ENCODE measurements at regions not wholly inside any gene's neighbourhood (a gene's known extent, or its start where the extent isn't known, plus 50 kb on each side); places are given as distances from the start of the nearest gene placed in this dataset.

DNA sequence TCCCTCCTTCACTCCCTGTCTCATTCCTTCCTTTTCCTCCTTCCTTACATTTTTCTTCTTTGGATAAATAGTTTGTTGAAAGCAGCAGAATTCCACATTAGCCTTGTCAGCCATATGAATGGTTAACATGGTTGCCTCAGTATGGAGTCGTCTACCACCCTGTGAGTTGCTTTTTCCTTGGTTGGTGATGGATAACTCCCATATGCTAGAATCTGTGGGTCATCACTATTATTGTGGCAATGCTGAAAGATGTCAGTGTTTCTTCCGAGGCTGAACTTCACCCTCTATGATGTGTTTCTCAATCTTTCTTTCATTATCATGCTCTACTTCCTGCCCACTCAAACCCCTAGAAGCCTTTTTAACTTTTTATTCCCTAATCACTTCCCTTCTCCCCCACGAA, 481.8 kb upstream of the KCNMB2 start (continued):
- TF ChIP-seq, protein P1, sequence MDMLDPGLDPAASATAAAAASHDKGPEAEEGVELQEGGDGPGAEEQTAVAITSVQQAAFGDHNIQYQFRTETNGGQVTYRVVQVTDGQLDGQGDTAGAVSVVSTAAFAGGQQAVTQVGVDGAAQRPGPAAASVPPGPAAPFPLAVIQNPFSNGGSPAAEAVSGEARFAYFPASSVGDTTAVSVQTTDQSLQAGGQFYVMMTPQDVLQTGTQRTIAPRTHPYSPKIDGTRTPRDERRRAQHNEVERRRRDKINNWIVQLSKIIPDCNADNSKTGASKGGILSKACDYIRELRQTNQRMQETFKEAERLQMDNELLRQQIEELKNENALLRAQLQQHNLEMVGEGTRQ (CRISPR knock-in tag; IDR thresholded peaks at IDR 0.05), result no peak
- TF ChIP-seq HMGA2 (CRISPR knock-in tag; IDR thresholded peaks at IDR 0.05) (no peak), ATF6 (CRISPR knock-in tag; IDR thresholded peaks at IDR 0.05) (no peak)
- TF ChIP-seq, protein P2, sequence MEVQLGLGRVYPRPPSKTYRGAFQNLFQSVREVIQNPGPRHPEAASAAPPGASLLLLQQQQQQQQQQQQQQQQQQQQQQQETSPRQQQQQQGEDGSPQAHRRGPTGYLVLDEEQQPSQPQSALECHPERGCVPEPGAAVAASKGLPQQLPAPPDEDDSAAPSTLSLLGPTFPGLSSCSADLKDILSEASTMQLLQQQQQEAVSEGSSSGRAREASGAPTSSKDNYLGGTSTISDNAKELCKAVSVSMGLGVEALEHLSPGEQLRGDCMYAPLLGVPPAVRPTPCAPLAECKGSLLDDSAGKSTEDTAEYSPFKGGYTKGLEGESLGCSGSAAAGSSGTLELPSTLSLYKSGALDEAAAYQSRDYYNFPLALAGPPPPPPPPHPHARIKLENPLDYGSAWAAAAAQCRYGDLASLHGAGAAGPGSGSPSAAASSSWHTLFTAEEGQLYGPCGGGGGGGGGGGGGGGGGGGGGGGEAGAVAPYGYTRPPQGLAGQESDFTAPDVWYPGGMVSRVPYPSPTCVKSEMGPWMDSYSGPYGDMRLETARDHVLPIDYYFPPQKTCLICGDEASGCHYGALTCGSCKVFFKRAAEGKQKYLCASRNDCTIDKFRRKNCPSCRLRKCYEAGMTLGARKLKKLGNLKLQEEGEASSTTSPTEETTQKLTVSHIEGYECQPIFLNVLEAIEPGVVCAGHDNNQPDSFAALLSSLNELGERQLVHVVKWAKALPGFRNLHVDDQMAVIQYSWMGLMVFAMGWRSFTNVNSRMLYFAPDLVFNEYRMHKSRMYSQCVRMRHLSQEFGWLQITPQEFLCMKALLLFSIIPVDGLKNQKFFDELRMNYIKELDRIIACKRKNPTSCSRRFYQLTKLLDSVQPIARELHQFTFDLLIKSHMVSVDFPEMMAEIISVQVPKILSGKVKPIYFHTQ (CRISPR knock-in tag; IDR thresholded peaks at IDR 0.05), result no peak

GRCh38 chr3:178055939-178056338, 480.3 kb upstream of the KCNMB2 start:
- TF ChIP-seq PRRX2 (CRISPR knock-in tag; IDR thresholded peaks at IDR 0.05) (no peak), ZNF423 (CRISPR knock-in tag; IDR thresholded peaks at IDR 0.05) (no peak), MXD4 (CRISPR knock-in tag; IDR thresholded peaks at IDR 0.05; ENCODE audit: borderline replicate concordance) (no peak)
- TF ChIP-seq, protein P3, sequence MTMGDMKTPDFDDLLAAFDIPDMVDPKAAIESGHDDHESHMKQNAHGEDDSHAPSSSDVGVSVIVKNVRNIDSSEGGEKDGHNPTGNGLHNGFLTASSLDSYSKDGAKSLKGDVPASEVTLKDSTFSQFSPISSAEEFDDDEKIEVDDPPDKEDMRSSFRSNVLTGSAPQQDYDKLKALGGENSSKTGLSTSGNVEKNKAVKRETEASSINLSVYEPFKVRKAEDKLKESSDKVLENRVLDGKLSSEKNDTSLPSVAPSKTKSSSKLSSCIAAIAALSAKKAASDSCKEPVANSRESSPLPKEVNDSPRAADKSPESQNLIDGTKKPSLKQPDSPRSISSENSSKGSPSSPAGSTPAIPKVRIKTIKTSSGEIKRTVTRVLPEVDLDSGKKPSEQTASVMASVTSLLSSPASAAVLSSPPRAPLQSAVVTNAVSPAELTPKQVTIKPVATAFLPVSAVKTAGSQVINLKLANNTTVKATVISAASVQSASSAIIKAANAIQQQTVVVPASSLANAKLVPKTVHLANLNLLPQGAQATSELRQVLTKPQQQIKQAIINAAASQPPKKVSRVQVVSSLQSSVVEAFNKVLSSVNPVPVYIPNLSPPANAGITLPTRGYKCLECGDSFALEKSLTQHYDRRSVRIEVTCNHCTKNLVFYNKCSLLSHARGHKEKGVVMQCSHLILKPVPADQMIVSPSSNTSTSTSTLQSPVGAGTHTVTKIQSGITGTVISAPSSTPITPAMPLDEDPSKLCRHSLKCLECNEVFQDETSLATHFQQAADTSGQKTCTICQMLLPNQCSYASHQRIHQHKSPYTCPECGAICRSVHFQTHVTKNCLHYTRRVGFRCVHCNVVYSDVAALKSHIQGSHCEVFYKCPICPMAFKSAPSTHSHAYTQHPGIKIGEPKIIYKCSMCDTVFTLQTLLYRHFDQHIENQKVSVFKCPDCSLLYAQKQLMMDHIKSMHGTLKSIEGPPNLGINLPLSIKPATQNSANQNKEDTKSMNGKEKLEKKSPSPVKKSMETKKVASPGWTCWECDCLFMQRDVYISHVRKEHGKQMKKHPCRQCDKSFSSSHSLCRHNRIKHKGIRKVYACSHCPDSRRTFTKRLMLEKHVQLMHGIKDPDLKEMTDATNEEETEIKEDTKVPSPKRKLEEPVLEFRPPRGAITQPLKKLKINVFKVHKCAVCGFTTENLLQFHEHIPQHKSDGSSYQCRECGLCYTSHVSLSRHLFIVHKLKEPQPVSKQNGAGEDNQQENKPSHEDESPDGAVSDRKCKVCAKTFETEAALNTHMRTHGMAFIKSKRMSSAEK (CRISPR knock-in tag; IDR thresholded peaks at IDR 0.05; ENCODE audit: borderline replicate concordance), result no peak
- POLR2A ChIA-PET, result no interaction called here
- Mint-ChIP-seq H3K27ac (no peak overlapping the region), H3K36me3 (no peaks in the 10 kb centered on the region), H3K4me3 (no peak overlapping the region), H3K27me3 (ENCODE audit: low read depth) (no peaks in the 10 kb centered on the region), H3K4me1 (peaks cover 11% of the 10 kb centered on the region), H3K9me3 (no peaks in the 10 kb centered on the region)
- no peak for DNase-seq (ENCODE audit: low spot score)
- CTCF ChIA-PET, result no interaction called here
- ATAC-seq, result no peak

GRCh38 chr3:178056868-178057267, 479.4 kb upstream of the KCNMB2 start:
- no peaks in the 10 kb centered on the region for H3K9me3 Mint-ChIP-seq
- no peak for DNase-seq (ENCODE audit: low spot score)
- ChIA-PET CTCF (no interaction called here), POLR2A (no interaction called here)
- H3K27me3 Mint-ChIP-seq (ENCODE audit: low read depth), result no peaks in the 10 kb centered on the region
- H3K36me3 Mint-ChIP-seq, result no peaks in the 10 kb centered on the region
- peaks cover 11% of the 10 kb centered on the region for H3K4me1 Mint-ChIP-seq
- no peak for ATAC-seq
- H3K27ac Mint-ChIP-seq, result no peak overlapping the region
- no peak overlapping the region for H3K4me3 Mint-ChIP-seq
- TF ChIP-seq, protein P4, sequence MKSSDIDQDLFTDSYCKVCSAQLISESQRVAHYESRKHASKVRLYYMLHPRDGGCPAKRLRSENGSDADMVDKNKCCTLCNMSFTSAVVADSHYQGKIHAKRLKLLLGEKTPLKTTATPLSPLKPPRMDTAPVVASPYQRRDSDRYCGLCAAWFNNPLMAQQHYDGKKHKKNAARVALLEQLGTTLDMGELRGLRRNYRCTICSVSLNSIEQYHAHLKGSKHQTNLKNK (CRISPR knock-in tag; IDR thresholded peaks at IDR 0.05), result no peak
- TF ChIP-seq ATF1 (CRISPR knock-in tag; IDR thresholded peaks at IDR 0.05), result no peak
- TF ChIP-seq ZNF138 (CRISPR knock-in tag; conservative IDR thresholded peaks at IDR 0.05), result no peak
- no peak for TF ChIP-seq USF1 (CRISPR knock-in tag; IDR thresholded peaks at IDR 0.05)
- no peak for TF ChIP-seq MXD4 (CRISPR knock-in tag; IDR thresholded peaks at IDR 0.05; ENCODE audit: borderline replicate concordance)
- TF ChIP-seq, protein P5, sequence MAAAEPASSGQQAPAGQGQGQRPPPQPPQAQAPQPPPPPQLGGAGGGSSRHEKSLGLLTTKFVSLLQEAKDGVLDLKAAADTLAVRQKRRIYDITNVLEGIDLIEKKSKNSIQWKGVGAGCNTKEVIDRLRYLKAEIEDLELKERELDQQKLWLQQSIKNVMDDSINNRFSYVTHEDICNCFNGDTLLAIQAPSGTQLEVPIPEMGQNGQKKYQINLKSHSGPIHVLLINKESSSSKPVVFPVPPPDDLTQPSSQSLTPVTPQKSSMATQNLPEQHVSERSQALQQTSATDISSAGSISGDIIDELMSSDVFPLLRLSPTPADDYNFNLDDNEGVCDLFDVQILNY (CRISPR knock-in tag; IDR thresholded peaks at IDR 0.05), result no peak
- TF ChIP-seq ZBTB43 (CRISPR knock-in tag; IDR thresholded peaks at IDR 0.05), result no peak
- TF ChIP-seq ESRRA (CRISPR knock-in tag; IDR thresholded peaks at IDR 0.05; ENCODE audit: borderline replicate concordance), result no peak
- TF ChIP-seq NR1H2 (CRISPR knock-in tag; IDR thresholded peaks at IDR 0.05), result no peak
- no peak for TF ChIP-seq ZNF263 (CRISPR knock-in tag; IDR thresholded peaks at IDR 0.05; ENCODE audit: low read depth)
- no peak for TF ChIP-seq RORB (CRISPR knock-in tag; IDR thresholded peaks at IDR 0.05)
- no peak for TF ChIP-seq JAZF1 (CRISPR knock-in tag; IDR thresholded peaks at IDR 0.05)
